Activated T-cell treated with anti-CD3 and anti-CD28 coated beads, Interleukin-2, amount 50 U/mL, for 24 hours (primary cell): ENCODE measurements at regions not wholly inside any gene's neighbourhood (a gene's known extent, or its start where the extent isn't known, plus 50 kb on each side); places are given as distances from the start of the nearest gene placed in this dataset.
"Not testable (repeated sequence)": the region's sequence is repeated elsewhere in the genome, so short reads cannot be mapped to it uniquely, and the experiment has no call there.

Experiments used
- DNase-seq: peaks from one replicate; pipeline ENCODE4 v3.0.0-alpha.2; 2020
- H3K27ac Mint-ChIP-seq: 2 replicates; pipeline ENCODE4 v1.8.0; 2020; ENCODE audit warnings: mild to moderate bottlenecking, mixed read lengths
- H3K27me3 Mint-ChIP-seq: 2 replicates; pipeline ENCODE4 v1.8.0; 2020; ENCODE audit warnings: mixed read lengths
- H3K36me3 Mint-ChIP-seq: 2 replicates; pipeline ENCODE4 v1.8.0; 2020; ENCODE audit warnings: low read depth, mixed read lengths
- H3K4me1 Mint-ChIP-seq: 2 replicates; pipeline ENCODE4 v1.8.0; 2020; ENCODE audit warnings: low read depth, mixed read lengths
- H3K4me3 Mint-ChIP-seq: 2 replicates; pipeline ENCODE4 v1.8.0; 2020; ENCODE audit warnings: mild to moderate bottlenecking, moderate library complexity, mixed read lengths
- H3K9me3 Mint-ChIP-seq: 2 replicates; pipeline ENCODE4 v1.8.0; 2020; ENCODE audit warnings: mixed read lengths

DNA sequence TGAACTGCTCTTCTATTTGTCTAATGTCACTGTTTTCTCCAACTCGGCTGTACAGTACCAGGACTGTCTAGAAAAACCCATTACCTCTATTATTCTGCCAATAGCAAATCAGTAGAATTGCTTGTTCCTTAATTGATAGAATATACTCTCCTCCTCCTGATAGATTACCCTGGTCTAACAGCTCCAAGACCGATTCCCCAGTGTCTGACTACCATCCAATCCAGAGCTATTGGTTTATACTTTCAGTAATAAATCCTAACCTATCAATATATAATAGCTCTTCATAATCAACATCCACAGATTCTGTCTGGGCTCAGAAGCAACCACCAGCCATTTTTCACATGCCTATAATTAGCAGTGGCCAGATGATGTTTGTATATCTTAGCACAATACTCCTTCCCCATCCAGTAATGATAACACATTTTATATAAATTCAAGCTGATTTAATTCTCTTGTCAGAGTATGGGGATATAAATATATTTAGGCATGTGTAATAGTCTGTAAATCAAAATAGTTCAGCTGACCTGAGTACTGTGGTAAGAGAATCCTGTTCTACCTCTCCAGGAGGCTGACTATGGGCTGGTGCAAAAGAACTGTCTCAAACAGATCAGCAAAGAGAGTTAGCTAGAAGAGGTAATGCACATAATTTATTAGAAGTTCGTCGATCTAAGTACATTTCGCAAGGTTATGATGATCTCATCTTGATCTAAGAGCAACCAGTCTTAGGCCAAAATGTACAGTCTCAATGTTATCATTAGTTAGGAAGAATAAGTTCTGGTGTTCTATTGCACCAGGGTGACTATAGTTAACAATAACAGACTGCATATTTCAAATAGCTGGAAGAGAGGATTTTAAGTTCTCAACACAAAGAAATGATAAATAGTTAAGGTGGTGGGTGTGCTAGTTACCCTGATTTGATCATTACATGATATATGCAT, 193.4 kb downstream of the SHOX2 start:
- Mint-ChIP-seq H3K9me3 (no peaks in the 10 kb centered on the region), H3K27ac (no peak overlapping the region)
- DNase-seq, result no peak

DNA sequence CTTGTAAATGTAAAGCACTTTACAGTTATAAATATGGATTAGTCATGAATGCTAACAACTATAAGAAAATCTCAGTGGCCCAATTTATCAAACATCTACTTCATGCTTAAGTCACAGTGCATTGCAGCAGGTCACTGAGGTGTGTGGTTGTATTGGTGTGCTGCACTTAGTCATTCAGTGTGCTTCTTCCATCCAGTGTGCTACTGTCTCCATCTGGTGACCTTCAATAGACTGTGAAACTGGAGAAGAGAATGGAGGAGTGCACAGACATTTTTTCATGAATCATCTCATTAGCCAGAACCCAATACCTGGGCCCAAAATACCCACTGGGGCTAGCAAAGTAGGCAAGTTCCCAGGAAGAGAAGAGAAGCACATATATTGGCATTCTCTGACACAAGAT, 199.6 kb downstream of the SHOX2 start:
- no peaks in the 10 kb centered on the region for H3K27me3 Mint-ChIP-seq
- H3K9me3 Mint-ChIP-seq, result peaks cover 13% of the 10 kb centered on the region
- no peak overlapping the region for H3K27ac Mint-ChIP-seq
- no peaks in the 10 kb centered on the region for H3K4me1 Mint-ChIP-seq
- DNase-seq, result no peak
- no peak overlapping the region for H3K4me3 Mint-ChIP-seq
- H3K36me3 Mint-ChIP-seq, result no peaks in the 10 kb centered on the region

More for the DNA sequence above, 193.4 kb downstream of the SHOX2 start:
- H3K36me3 Mint-ChIP-seq, result no peaks in the 10 kb centered on the region
- no peak overlapping the region for H3K4me3 Mint-ChIP-seq
- H3K4me1 Mint-ChIP-seq, result no peaks in the 10 kb centered on the region
- no peaks in the 10 kb centered on the region for H3K27me3 Mint-ChIP-seq

DNA sequence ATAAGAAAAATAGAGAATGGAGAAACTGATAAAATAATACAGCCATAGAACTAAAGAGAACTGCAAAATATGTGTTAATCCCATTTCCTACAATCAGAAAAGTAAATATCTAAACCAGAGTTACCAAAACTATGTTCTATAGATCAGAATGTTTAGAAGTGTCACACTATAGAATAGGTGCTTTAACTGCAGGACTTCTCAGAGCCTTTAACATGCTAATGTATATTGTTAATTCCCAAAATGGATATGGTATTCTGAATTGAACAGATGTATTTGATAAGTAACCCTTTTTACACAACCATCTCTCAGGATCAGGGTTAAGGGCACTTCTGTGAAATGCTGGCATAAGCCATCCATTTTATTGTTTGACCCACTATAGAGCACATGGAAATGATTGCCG, 200.3 kb downstream of the SHOX2 start:
- peaks cover 13% of the 10 kb centered on the region for H3K9me3 Mint-ChIP-seq
- no peaks in the 10 kb centered on the region for H3K27me3 Mint-ChIP-seq
- no peaks in the 10 kb centered on the region for H3K36me3 Mint-ChIP-seq
- H3K4me1 Mint-ChIP-seq, result no peaks in the 10 kb centered on the region
- no peak overlapping the region for H3K4me3 Mint-ChIP-seq
- H3K27ac Mint-ChIP-seq, result no peak overlapping the region
- no peak for DNase-seq

DNA sequence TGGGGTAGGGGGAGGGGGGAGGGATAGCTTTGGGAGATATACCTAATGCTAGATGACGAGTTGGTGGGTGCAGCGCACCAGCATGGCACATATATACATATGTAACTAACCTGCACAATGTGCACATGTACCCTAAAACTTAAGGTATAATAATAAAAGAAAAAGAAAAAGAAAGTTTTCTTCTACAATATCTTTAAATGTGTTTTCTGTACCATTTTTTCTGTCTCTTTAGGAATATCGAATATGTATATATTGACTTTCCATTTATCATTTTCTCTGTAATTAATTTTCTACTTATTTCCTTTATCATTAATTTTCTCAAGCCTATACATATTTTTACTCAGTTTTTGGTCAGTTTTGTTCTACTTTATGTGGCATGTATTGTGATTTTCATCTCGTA, 203.5 kb downstream of the SHOX2 start:
- not testable (repeated sequence) for DNase-seq, H3K36me3 Mint-ChIP-seq, H3K27me3 Mint-ChIP-seq, H3K27ac Mint-ChIP-seq, H3K4me3 Mint-ChIP-seq, H3K4me1 Mint-ChIP-seq
- peaks cover 13% of the 10 kb centered on the region for H3K9me3 Mint-ChIP-seq

DNA sequence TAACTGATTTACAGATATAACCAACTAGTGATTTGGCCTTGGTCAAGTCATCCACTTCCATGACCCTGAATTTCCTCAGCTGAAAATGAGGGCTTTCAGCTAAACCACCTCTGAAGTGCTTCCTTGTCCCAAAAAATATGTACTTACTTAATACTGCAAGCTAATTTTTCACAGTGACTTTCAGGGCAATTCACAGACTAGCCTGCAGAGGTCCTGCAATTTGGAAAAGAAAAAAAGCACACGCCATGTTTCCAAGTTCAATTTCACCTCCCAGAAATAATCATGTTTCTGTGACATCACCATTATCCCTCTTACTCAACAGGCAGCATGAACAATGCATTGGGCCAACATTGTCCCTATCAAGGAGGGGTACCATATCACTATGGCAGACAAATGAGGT, 218.2 kb downstream of the SHOX2 start:
- H3K9me3 Mint-ChIP-seq, result no peaks in the 10 kb centered on the region
- no peaks in the 10 kb centered on the region for H3K27me3 Mint-ChIP-seq
- no peak for DNase-seq
- no peak overlapping the region for H3K4me3 Mint-ChIP-seq
- H3K36me3 Mint-ChIP-seq, result no peaks in the 10 kb centered on the region
- H3K4me1 Mint-ChIP-seq, result no peaks in the 10 kb centered on the region
- no peak overlapping the region for H3K27ac Mint-ChIP-seq

DNA sequence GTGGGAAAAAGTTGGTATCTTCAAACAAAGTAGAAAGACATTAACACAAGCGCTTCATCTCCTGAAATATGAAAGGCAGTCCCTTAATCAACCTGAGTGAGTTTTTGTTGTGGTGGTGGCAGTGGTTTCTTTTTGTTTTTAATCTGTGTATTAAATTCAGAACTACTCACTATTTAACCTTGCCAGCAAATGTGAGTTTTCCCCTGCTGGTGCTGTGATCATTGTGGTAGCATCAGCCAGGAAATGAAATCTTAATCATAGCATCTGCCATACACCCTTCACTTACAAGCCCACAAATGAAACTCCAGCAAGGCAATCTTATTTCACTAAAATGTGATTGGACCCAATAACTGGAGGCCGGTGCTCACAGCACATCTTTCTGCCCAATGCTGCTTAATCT, 229.7 kb downstream of the SHOX2 start:
- Mint-ChIP-seq H3K4me3 (no peak overlapping the region), H3K27ac (no peak overlapping the region), H3K27me3 (no peaks in the 10 kb centered on the region), H3K36me3 (no peaks in the 10 kb centered on the region), H3K4me1 (no peaks in the 10 kb centered on the region), H3K9me3 (peaks cover 2% of the 10 kb centered on the region)
- no peak for DNase-seq

DNA sequence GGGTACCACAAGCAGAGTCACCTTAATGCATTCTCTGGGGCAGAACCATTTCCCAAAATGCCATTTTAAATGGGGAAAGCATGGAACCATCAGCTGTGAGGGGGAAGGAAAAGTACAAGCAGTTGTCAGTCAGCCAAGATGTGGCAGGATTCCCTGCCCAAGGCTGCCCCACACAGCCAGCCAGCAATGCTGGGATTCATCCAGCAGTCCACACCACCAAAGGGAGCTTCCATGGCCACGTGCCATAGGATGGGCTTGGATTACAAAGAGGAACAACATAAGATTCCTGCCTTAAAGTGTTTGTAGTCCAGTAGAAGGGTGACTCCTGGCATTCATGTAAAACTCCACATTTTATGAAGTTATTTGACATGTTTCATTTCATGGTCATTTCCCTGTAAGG, 233.3 kb downstream of the SHOX2 start:
- no peak for DNase-seq
- Mint-ChIP-seq H3K27ac (no peak overlapping the region), H3K27me3 (no peaks in the 10 kb centered on the region), H3K36me3 (no peaks in the 10 kb centered on the region), H3K4me1 (no peaks in the 10 kb centered on the region), H3K4me3 (no peak overlapping the region), H3K9me3 (no peaks in the 10 kb centered on the region)

DNA sequence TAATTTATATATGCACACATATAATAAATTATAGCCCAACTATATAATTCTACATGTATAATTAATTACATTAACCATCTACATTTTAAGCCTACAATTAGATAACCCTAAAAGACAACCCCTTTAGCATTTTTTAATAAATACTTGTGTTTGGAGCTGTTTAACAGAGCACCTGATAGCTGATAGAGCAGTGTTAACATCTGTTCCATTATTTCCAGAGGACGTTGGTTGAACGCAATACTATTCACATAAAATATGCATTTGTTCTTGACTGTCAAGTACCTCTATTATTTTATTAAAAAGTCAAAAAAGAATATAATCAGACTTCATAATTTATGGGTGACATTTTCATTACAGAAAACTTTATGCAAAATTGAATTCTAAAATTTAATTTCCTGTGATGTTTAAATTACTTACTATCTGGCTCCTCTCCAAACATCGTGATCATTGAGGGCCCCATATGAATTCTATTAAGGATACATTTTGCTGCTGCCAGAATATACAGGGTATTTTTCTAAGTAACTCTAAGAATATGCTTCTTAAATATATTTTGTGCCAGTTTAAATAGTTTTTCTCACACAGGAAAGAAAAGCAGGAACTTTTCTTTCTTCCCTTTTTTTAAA, 234.3 kb downstream of the SHOX2 start:
- no peaks in the 10 kb centered on the region for H3K27me3 Mint-ChIP-seq
- H3K4me1 Mint-ChIP-seq, result no peaks in the 10 kb centered on the region
- H3K9me3 Mint-ChIP-seq, result no peaks in the 10 kb centered on the region
- no peak overlapping the region for H3K4me3 Mint-ChIP-seq
- DNase-seq, result no peak
- no peaks in the 10 kb centered on the region for H3K36me3 Mint-ChIP-seq
- H3K27ac Mint-ChIP-seq, result no peak overlapping the region

DNA sequence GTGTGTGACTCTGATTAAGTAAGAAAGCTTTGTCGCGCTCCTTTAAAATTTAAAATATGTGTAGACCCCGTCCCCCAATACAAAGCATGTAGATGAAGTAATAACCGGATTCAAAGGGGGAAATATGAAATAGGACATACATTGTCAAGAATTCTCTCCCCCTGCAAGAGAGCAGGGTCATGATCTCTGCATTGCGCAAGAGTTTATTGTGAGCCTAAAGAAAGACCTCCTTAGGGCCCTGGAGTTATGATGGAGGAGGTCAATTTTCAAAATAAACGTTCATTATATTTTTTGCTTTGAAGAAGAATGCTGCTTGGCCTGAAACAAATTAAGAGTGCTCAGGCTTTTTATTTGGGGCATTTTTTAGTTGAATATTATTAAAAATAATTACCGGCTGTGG, 235.0 kb downstream of the SHOX2 start:
- DNase-seq, result no peak
- no peaks in the 10 kb centered on the region for H3K27me3 Mint-ChIP-seq
- no peaks in the 10 kb centered on the region for H3K36me3 Mint-ChIP-seq
- no peak overlapping the region for H3K4me3 Mint-ChIP-seq
- no peaks in the 10 kb centered on the region for H3K4me1 Mint-ChIP-seq
- no peak overlapping the region for H3K27ac Mint-ChIP-seq
- H3K9me3 Mint-ChIP-seq, result no peaks in the 10 kb centered on the region

DNA sequence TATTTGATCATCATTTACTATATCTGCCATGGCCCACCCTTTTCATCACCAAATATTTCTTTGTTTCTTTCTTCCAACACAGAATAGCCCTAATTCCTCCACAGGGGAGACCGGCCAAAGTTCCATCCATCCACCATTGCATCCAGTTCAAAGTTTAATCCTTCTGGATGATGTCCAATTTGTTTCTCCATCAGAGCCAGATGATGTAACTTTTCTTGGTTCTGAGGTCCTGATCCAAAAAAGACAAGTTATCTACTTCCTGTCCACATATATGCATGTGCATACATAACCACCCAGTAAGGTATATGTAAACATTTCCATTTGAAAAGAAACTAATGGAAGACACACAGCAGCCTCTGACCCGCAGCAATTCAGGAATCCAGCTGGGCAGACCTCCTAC, 237.3 kb downstream of the SHOX2 start:
- Mint-ChIP-seq H3K4me3 (no peak overlapping the region), H3K27me3 (no peaks in the 10 kb centered on the region), H3K4me1 (no peaks in the 10 kb centered on the region), H3K36me3 (no peaks in the 10 kb centered on the region), H3K9me3 (no peaks in the 10 kb centered on the region), H3K27ac (no peak overlapping the region)
- DNase-seq, result no peak

DNA sequence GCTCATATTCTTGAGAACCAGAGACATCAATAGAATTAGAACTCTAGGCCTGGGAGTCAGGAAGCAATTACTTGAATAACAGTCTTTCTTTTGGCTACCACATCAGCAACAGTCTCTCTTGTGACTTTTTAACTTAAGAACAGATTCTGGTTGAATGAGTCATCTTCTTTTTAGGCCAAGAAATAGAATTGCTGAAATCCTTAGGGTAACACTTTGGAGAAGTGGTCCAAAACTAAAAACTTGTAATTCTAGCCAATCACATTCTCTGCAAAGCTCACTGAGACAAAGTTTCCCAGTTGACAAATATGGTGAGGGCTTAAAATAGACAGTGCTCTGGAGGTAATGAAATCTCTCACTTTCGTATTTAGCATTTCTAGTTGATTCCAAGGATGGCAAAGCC, 238.0 kb downstream of the SHOX2 start:
- Mint-ChIP-seq H3K27ac (no peak overlapping the region), H3K4me3 (no peak overlapping the region), H3K9me3 (no peaks in the 10 kb centered on the region), H3K36me3 (no peaks in the 10 kb centered on the region), H3K4me1 (no peaks in the 10 kb centered on the region), H3K27me3 (no peaks in the 10 kb centered on the region)
- DNase-seq, result no peak

DNA sequence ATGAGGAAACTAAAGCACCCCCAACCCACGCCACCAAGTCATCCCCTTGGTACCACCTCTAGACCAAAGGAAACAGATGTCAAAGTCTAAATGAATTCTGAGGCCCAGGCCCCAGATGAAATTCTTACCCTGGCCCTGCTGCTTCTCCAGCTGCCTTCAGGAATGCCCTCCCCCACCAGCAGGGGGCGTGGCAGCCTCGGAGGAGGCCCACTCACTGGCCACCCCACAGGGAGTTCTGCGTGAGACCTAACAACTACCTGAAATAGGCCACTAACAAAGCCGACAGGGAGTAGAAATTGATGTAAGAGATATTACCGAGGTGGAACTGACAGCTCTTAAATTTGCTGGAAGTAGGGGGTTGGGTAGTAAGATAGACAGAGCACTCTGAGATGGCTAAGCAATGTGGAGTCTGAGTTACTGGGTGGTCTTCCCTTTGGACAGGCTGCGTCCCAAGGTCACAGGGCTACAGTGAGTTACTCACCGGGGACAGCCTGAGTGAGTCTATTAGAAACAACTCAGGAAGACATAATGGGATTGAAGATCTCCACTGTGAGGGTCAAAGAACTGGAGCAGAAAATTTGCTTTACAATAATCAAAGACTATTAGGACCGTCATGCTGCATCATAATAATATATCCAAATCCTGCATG, 240.7 kb downstream of the SHOX2 start:
- Mint-ChIP-seq H3K4me3 (no peak overlapping the region), H3K27me3 (no peaks in the 10 kb centered on the region), H3K4me1 (no peaks in the 10 kb centered on the region), H3K36me3 (no peaks in the 10 kb centered on the region), H3K9me3 (no peaks in the 10 kb centered on the region), H3K27ac (no peak overlapping the region)
- DNase-seq, result peak; percentile 41

DNA sequence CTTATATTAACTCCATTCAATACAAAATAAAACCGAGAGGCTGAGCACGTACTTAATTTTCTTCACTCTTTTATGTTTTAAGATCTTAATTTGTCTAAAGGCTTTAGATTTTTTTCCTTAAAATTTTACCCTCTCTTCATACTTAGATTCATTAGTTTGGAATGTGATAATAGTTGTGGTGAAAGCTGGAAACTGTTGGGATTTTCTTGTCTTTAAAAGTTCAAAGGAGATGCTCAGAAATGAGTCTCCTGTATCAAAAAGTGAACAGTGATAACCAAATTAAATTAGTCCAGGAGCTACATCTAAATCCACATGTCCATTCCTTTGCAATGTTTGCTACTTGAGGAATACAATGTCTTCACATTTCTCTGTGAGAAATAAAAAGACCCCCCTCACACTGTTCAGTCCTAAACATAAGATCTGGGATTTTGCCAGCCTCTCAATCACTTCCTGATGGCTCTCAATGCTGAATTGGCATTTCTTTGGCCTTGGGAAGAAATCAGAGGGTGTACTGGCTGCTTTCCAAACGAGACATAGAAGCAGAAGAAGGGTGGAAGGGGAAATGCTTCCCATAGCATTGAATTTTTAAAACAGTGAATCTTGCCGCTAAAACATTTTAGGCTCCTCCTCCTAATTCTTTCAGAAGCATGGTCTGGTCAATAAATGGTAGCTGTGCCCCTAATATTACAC, 245.0 kb downstream of the SHOX2 start:
- DNase-seq, result no peak

DNA sequence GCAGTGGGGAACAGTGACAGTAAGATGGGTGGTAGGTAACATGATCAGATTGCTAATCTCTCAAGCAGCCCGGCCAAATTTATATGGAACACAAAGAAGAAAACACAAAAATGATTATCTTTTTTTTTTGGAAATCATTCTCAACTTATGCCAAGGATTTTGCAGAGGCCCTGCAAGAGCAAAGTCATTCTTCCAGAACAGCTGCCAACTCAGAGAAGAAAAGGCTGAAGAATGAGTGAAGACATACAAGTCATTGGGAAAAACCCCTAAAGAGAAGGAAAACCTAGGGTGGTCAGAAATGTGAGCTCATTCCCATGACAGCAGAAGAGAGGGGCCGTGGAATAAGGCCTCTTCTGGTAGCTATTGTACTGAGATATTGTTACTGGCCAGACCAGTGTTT, 246.7 kb downstream of the SHOX2 start:
- Mint-ChIP-seq H3K4me1 (no peaks in the 10 kb centered on the region), H3K4me3 (no peak overlapping the region), H3K36me3 (no peaks in the 10 kb centered on the region), H3K27ac (no peak overlapping the region), H3K27me3 (no peaks in the 10 kb centered on the region), H3K9me3 (no peaks in the 10 kb centered on the region)
- no peak for DNase-seq

More for the DNA sequence above, 245.0 kb downstream of the SHOX2 start:
- no peak overlapping the region for H3K27ac Mint-ChIP-seq
- no peaks in the 10 kb centered on the region for H3K36me3 Mint-ChIP-seq
- no peaks in the 10 kb centered on the region for H3K4me1 Mint-ChIP-seq
- no peaks in the 10 kb centered on the region for H3K27me3 Mint-ChIP-seq
- no peaks in the 10 kb centered on the region for H3K9me3 Mint-ChIP-seq
- H3K4me3 Mint-ChIP-seq, result no peak overlapping the region
